HCT116 (cell line): ENCODE measurements at regions not wholly inside any gene's neighbourhood (a gene's known extent, or its start where the extent isn't known, plus 50 kb on each side); places are given as distances from the start of the nearest gene placed in this dataset.

Experiments
- ATAC-seq: fragments of 200-7000 bp; cut with Tn5 transposase; 2 replicates; pipeline ENCODE4 v1.9.1; 2020; ENCODE audit warnings: mild to moderate bottlenecking, moderate library complexity
- BruUV-seq: library from RNA; stranded (reverse); fragments of 400-500 nt; replicated peaks from 2 replicates; lab custom pipeline; 2021; lab: Mats Ljungman, UMichigan
- CTCF ChIA-PET: fragments of 300-600 bp; sonication (Branson Sonifier 250); formaldehyde crosslinking; loops from one replicate; lab custom pipeline; 2021; ENCODE audit warnings: antibody characterized with exemption; lab: Charles Lee
- POLR2A ChIA-PET: fragments of 300-600, 350-600 bp; sonication (Branson Sonifier 250); formaldehyde crosslinking; loops from one replicate; lab custom pipeline; 2021; ENCODE audit warnings: antibody characterized with exemption; lab: Charles Lee
- RAD21 ChIA-PET, 2 experiments: fragments of 300-600 bp; sonication (Branson Sonifier 250); formaldehyde crosslinking; loops; one replicate each; lab custom pipeline; 2023; ENCODE audit warnings: low total read pairs in 2 of 2; ENCODE audit not compliant: uncharacterized antibody in 2 of 2, unreplicated experiment in 2 of 2, low non-redundant PET in 1 of 2; lab: Charles Lee
- DNase-seq: peaks from one replicate; pipeline ENCODE4 v3.0.0-alpha.2; 2010; ENCODE audit warnings: low read depth, low spot score
- H2AFZ ChIP-seq: fragments of 200-600 bp; shearing (Covaris generic), sonication (generic); 2 replicates; pipeline ENCODE4 v1.6.1; 2017; ENCODE audit warnings: low read depth, mixed run types, mixed read lengths, antibody characterized with exemption, low read length; ENCODE audit not compliant: poor library complexity, severe bottlenecking
- H3K27ac ChIP-seq: 2 replicates; pipeline ENCODE4 v1.5.1; 2012; ENCODE audit warnings: low read depth, low read length
- H3K27me3 ChIP-seq: fragments of 200-600 bp; sonication (generic); 2 replicates; pipeline ENCODE4 v1.6.1; 2016; ENCODE audit warnings: mixed run types, low read length, mixed read lengths; ENCODE audit not compliant: insufficient read depth
- H3K36me3 ChIP-seq, 2 experiments: fragments of 200-500 bp in 1 of 2; fragments of 200-600 bp in 1 of 2; sonication (Bioruptor generic) in 1 of 2; sonication (generic) in 1 of 2; 2 replicates each; pipeline versions ENCODE4 v1.5.1 to v1.6.1; 2014 to 2016; ENCODE audit warnings: low read length in 2 of 2, inconsistent platforms in 1 of 2, mixed read lengths in 1 of 2, mixed run types in 1 of 2; ENCODE audit not compliant: insufficient read depth in 2 of 2, control insufficient read depth in 1 of 2
- H3K4me1 ChIP-seq, 2 experiments: fragments of 200-600 bp in 1 of 2; sonication (generic) in 1 of 2; 2 replicates each; pipeline versions ENCODE4 v1.5.1 to v1.6.1; 2012 to 2017; ENCODE audit warnings: low read length in 2 of 2, inconsistent platforms in 1 of 2, mild to moderate bottlenecking in 1 of 2, mixed read lengths in 1 of 2, mixed run types in 1 of 2, moderate library complexity in 1 of 2; ENCODE audit not compliant: insufficient read depth in 2 of 2, control insufficient read depth in 1 of 2
- H3K4me2 ChIP-seq: fragments of 200-600 bp; sonication (generic); 2 replicates; pipeline ENCODE4 v1.6.1; 2017; ENCODE audit warnings: mixed run types, low read length, mixed read lengths
- H3K4me3 ChIP-seq, 2 experiments: fragments of 200-600 bp in 1 of 2; sonication (generic) in 1 of 2; replicated peaks in 1 of 2; 2 replicates each; pipeline ENCODE4 v1.5.1; 2011 to 2016; ENCODE audit warnings: low read length in 2 of 2, control low read depth in 1 of 2, low read depth in 1 of 2, mild to moderate bottlenecking in 1 of 2, mixed read lengths in 1 of 2, mixed run types in 1 of 2
- H3K79me2 ChIP-seq: fragments of 200-600 bp; sonication (generic); 2 replicates; pipeline ENCODE4 v1.6.1; 2017; ENCODE audit warnings: mild to moderate bottlenecking, mixed run types, low read length, moderate library complexity, mixed read lengths; ENCODE audit not compliant: insufficient read depth
- H3K9ac ChIP-seq: fragments of 200-600 bp; sonication (generic); 2 replicates; pipeline ENCODE4 v1.6.1; 2016; ENCODE audit warnings: low read length, mixed read lengths
- H3K9me2 ChIP-seq: fragments of 200-600 bp; sonication (generic), shearing (Covaris generic); 2 replicates; pipeline ENCODE4 v1.6.1; 2017; ENCODE audit warnings: mixed run types, mild to moderate bottlenecking, moderate library complexity; ENCODE audit not compliant: insufficient read depth
- H3K9me3 ChIP-seq, 2 experiments: fragments of 200-500 bp in 1 of 2; fragments of 200-600 bp in 1 of 2; sonication (Bioruptor generic) in 1 of 2; sonication (generic) in 1 of 2; 2 replicates each; pipeline ENCODE4 v1.6.1; 2014 to 2017; ENCODE audit warnings: low read length in 2 of 2, mixed read lengths in 2 of 2, inconsistent platforms in 1 of 2, low read depth in 1 of 2, mild to moderate bottlenecking in 1 of 2, mixed run types in 1 of 2, moderate library complexity in 1 of 2; ENCODE audit not compliant: control insufficient read depth in 1 of 2, insufficient read depth in 1 of 2
- H4K20me1 ChIP-seq: fragments of 200-600 bp; sonication (generic), shearing (Covaris generic); 2 replicates; pipeline ENCODE4 v1.6.1; 2017; ENCODE audit warnings: mixed run types, mild to moderate bottlenecking, moderate library complexity; ENCODE audit not compliant: insufficient read depth
- EGR1 ChIP-seq: IDR thresholded peaks from 2 replicates; pipeline ENCODE4 v1.6.1; 2012; ENCODE audit warnings: low read depth
- SP1 ChIP-seq: IDR thresholded peaks from 2 replicates; pipeline ENCODE4 v1.6.1; 2012; ENCODE audit warnings: low read depth
- TCF7L2 ChIP-seq: IDR thresholded peaks from 2 replicates; pipeline ENCODE4 v1.7.0; 2011; ENCODE audit warnings: borderline replicate concordance, inconsistent platforms; ENCODE audit not compliant: insufficient read depth, insufficient read length; ENCODE audit errors: extremely low read depth
- ZNF274 ChIP-seq: fragments of 200-500 bp; sonication (Bioruptor generic); IDR thresholded peaks from 2 replicates; pipeline ENCODE4 v1.6.1; 2014; ENCODE audit warnings: mild to moderate bottlenecking, low read depth, low read length, inconsistent platforms
- intact Hi-C: fragments of 100-400 bp; cut with micrococcal nuclease; formaldehyde crosslinking; loops from 2 replicates; pipeline ENCODE4 v1.10.0; 2022
- TF ChIP-seq, protein P1 (sequence below): IDR thresholded peaks from 2 replicates; pipeline ENCODE4 v1.6.1; 2012; ENCODE audit warnings: low read depth
- TF ChIP-seq, protein P2 (sequence below): IDR thresholded peaks from 2 replicates; pipeline ENCODE4 v1.6.1; 2011; ENCODE audit warnings: mild to moderate bottlenecking, low read length, moderate library complexity; ENCODE audit not compliant: insufficient replicate concordance; ENCODE audit errors: extremely low read depth

DNA sequence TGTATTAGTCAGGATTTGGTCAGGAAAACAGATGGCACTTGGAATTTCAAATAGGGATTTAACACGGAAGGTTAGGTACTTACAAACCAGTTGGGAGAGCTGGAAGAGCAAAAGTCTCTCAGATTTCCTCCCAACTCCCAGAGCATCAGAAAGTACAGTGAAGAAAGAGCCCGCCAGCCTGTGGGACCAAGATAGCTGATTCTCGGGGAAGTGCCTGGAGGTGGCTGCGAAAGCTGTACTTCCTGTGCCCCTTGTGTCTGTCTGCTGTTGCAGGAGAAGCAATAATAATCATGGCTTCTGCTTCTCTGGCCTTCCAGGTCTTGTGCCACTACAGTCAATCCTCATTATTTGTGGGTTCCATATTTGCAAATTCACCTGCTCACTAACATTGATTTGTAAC lies 221.0 kb upstream of the BCOR start:
- TF ChIP-seq, protein P1, sequence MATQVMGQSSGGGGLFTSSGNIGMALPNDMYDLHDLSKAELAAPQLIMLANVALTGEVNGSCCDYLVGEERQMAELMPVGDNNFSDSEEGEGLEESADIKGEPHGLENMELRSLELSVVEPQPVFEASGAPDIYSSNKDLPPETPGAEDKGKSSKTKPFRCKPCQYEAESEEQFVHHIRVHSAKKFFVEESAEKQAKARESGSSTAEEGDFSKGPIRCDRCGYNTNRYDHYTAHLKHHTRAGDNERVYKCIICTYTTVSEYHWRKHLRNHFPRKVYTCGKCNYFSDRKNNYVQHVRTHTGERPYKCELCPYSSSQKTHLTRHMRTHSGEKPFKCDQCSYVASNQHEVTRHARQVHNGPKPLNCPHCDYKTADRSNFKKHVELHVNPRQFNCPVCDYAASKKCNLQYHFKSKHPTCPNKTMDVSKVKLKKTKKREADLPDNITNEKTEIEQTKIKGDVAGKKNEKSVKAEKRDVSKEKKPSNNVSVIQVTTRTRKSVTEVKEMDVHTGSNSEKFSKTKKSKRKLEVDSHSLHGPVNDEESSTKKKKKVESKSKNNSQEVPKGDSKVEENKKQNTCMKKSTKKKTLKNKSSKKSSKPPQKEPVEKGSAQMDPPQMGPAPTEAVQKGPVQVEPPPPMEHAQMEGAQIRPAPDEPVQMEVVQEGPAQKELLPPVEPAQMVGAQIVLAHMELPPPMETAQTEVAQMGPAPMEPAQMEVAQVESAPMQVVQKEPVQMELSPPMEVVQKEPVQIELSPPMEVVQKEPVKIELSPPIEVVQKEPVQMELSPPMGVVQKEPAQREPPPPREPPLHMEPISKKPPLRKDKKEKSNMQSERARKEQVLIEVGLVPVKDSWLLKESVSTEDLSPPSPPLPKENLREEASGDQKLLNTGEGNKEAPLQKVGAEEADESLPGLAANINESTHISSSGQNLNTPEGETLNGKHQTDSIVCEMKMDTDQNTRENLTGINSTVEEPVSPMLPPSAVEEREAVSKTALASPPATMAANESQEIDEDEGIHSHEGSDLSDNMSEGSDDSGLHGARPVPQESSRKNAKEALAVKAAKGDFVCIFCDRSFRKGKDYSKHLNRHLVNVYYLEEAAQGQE = no peak
- TF ChIP-seq ZNF274 (no peak), TCF7L2 (no peak), SP1 (no peak), EGR1 (no peak)
- TF ChIP-seq, protein P2, sequence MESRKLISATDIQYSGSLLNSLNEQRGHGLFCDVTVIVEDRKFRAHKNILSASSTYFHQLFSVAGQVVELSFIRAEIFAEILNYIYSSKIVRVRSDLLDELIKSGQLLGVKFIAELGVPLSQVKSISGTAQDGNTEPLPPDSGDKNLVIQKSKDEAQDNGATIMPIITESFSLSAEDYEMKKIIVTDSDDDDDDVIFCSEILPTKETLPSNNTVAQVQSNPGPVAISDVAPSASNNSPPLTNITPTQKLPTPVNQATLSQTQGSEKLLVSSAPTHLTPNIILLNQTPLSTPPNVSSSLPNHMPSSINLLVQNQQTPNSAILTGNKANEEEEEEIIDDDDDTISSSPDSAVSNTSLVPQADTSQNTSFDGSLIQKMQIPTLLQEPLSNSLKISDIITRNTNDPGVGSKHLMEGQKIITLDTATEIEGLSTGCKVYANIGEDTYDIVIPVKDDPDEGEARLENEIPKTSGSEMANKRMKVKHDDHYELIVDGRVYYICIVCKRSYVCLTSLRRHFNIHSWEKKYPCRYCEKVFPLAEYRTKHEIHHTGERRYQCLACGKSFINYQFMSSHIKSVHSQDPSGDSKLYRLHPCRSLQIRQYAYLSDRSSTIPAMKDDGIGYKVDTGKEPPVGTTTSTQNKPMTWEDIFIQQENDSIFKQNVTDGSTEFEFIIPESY = no peak
- no peak for ATAC-seq
- H3K9me3 ChIP-seq = no peaks in the 10 kb centered on the region
- CTCF ChIA-PET = no interaction called here
- H2AFZ ChIP-seq = no peak overlapping the region
- RAD21 ChIA-PET = no interaction called here
- no peaks in the 10 kb centered on the region for H3K27me3 ChIP-seq
- no peak overlapping the region for H3K27ac ChIP-seq
- H3K79me2 ChIP-seq = no peaks in the 10 kb centered on the region
- H3K4me3 ChIP-seq = no peak overlapping the region
- no peak for DNase-seq
- H3K4me1 ChIP-seq = no peaks in the 10 kb centered on the region
- H3K9ac ChIP-seq = no peak overlapping the region
- intact Hi-C loops = no loop called here
- H4K20me1 ChIP-seq = no peaks in the 10 kb centered on the region
- H3K9me2 ChIP-seq = no peaks in the 10 kb centered on the region
- H3K36me3 ChIP-seq = no peaks in the 10 kb centered on the region
- BruUV-seq = no TSS peak
- no peak overlapping the region for H3K4me2 ChIP-seq
- POLR2A ChIA-PET = no interaction called here
